ENCODE measurements at regions not wholly inside any gene's neighbourhood (a gene's known extent, or its start where the extent isn't known, plus 50 kb on each side); places are given as distances from the start of the nearest gene placed in this dataset.

DNA sequence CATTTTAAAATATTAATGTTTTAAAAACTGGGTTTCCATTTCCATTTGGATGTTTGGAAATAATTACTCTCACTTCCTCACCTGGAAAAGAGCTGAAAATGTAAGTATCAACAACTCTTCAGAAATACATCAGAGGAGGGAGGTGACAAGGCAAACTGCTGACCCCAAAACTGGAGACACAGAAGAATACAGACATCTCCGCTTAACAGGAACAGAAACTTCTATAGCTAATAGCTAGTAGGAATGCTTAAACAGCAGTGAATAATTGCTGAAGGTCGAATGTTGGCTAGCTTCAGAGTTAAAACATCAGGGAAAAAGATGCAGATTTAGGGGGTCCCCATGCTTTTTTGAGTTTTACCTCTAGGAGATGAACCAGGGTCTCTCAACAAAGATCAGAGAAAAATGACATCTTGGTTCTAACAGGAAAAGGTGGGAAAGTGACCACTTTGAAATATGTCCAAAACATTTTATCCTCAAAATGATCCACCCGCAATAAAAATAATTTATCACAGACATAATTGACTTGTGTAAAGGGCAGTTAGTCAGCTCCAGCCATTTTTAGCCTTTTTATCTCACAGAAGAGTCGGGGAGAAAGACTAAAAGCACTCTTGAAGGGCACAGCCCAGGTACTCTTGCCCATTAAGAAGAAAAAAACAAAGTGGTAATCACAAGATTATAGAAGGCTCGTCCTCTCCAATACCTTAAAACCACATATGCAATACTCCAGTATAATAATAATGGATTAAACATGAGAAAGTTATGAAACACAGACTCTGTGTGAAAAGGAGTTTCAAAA is 1474.9 kb downstream of the EFNA5 start:
- TF ChIP-seq, protein P1, sequence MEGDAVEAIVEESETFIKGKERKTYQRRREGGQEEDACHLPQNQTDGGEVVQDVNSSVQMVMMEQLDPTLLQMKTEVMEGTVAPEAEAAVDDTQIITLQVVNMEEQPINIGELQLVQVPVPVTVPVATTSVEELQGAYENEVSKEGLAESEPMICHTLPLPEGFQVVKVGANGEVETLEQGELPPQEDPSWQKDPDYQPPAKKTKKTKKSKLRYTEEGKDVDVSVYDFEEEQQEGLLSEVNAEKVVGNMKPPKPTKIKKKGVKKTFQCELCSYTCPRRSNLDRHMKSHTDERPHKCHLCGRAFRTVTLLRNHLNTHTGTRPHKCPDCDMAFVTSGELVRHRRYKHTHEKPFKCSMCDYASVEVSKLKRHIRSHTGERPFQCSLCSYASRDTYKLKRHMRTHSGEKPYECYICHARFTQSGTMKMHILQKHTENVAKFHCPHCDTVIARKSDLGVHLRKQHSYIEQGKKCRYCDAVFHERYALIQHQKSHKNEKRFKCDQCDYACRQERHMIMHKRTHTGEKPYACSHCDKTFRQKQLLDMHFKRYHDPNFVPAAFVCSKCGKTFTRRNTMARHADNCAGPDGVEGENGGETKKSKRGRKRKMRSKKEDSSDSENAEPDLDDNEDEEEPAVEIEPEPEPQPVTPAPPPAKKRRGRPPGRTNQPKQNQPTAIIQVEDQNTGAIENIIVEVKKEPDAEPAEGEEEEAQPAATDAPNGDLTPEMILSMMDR (IDR thresholded peaks at IDR 0.05), result no peak
- intact Hi-C loops (cut with DNase I), result no loop called here
- DNase-seq (no peak), ATAC-seq (no peak)
- Histone ChIP-seq H3K4me3 (no peak overlapping the region), H3K27me3 (no peaks in the 10 kb centered on the region), H3K36me3 (no peaks in the 10 kb centered on the region), H3K27ac (no peak overlapping the region), H3K9me3 (no peaks in the 10 kb centered on the region), H3K4me1 (no peaks in the 10 kb centered on the region)

DNA sequence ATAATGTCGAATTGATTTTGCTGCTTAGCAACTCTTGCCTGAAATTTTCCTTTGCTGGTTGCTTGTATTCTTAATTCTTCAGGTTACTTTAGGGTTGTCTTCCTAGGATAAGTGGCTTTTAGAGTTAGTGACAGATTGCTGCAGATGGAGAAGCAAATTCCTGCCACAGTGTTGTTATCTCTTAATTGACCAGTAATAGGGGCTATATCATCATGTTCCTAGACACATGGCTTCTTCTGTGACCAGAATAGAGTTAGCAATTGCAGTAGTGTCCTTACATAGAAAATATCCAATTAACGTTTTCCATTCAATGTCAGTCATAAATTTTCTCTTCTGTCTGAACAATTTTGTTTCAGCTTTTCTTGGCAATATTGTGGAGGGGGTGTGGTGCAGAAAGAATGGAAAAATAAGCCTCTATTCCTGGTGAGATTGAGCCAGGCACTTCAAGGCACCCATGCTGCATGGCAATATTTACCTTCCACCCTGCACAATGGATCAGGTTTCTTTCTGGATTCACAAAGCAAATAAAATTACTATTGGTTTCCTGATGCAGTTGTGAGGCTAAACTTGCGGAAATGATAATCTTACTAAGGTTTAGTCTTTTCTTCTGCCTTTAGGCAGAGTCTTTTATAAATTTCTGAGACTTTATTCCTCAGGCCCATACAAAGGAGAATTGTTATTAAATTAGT is 1481.5 kb downstream of the EFNA5 start:
- H3K4me3 ChIP-seq, result no peak overlapping the region
- no peak for DNase-seq
- no peak overlapping the region for H3K27ac ChIP-seq
- no peaks in the 10 kb centered on the region for H3K9me3 ChIP-seq
- intact Hi-C loops (cut with DNase I), result no loop called here
- no peak for ATAC-seq
- no peaks in the 10 kb centered on the region for H3K36me3 ChIP-seq
- TF ChIP-seq, protein P1 (IDR thresholded peaks at IDR 0.05), result no peak
- H3K27me3 ChIP-seq, result no peaks in the 10 kb centered on the region
- no peaks in the 10 kb centered on the region for H3K4me1 ChIP-seq

DNA sequence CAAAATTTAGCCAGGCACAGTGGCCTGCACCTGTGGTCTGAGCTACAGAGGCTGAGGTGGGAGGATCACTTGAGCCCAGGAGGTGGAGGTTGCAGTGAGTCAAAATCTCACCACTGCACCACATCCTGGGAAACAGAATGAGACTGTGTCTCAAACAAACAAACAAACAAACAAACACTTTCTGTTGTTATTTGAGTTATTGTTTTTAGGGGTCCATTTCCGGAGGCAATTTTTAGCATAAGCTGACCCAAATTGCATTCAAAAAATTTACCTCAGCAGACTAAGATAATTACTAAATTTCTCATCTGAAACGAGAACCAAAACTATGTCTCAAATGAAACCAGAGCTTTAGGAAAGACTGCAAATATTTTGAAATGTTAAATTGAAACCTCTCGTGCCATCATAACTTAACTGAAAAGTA is 1485.1 kb downstream of the EFNA5 start:
- Histone ChIP-seq H3K27ac (no peak overlapping the region), H3K4me1 (no peaks in the 10 kb centered on the region), H3K4me3 (no peak overlapping the region), H3K9me3 (no peaks in the 10 kb centered on the region), H3K36me3 (no peaks in the 10 kb centered on the region), H3K27me3 (no peaks in the 10 kb centered on the region)
- ATAC-seq, result no peak
- TF ChIP-seq, protein P1 (IDR thresholded peaks at IDR 0.05), result no peak
- DNase-seq, result no peak
- intact Hi-C loops (cut with DNase I), result no loop called here

DNA sequence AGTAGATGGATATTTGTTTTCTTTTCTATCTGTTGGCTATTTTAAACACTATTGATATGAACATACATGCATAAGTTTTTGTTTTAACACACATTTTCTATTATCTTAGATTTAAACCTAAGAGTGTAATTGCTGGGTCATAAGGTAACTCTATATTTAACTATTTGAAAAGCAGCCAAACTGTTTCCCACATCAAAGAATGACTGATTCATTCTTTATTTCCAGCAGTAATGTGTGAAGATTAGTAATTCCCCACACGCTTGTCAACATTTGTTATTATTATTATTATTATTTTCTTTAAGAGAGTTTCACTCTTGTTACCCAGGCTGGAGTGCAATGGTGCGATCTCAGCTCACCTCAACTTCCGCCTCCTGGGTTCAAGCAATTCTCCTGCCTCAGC is 1495.8 kb downstream of the EFNA5 start:
- ATAC-seq, result no peak
- intact Hi-C loops (cut with DNase I), result no loop called here
- TF ChIP-seq, protein P1 (IDR thresholded peaks at IDR 0.05), result no peak
- DNase-seq, result no peak
- H3K27me3 ChIP-seq, result no peaks in the 10 kb centered on the region
- H3K4me1 ChIP-seq, result no peaks in the 10 kb centered on the region
- H3K27ac ChIP-seq, result no peak overlapping the region
- H3K36me3 ChIP-seq, result no peaks in the 10 kb centered on the region
- H3K4me3 ChIP-seq, result no peak overlapping the region
- H3K9me3 ChIP-seq, result no peaks in the 10 kb centered on the region

DNA sequence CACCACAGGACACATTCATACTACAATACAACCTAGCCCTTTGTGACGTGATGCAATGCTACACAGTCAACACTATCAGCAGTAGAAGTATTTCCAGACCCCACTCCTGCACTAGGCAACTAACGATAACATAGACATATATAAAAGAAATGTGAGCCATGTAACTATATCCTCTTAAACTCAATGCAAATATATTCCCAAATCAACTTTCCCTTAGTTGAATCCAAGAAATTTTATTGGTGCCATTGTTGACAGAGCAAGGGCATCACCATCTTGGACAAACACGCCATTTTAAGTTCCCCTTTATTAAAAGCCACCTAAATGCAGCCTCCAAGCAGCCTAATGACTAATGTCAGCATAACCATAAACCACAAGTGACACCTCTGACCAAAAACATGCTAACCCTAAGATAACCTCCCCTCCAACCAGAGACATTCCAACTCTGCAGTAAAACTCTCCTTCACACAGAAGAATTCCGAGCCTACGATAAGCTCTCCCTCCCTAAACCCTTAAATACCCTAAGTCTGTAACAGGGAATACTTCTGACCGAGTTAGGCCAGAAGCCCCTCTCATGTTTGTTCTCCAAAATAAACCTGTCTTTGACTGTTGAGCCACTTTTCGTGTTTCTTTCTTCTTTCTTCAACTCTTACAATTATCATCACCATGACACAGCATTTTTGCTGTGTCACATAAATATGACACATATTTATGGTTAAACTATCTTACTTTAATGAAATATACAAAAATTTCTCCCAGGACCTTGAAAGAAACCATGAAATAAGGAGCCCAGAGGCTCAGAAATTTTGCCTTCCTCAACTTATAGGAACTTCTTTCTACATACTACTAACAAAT is 1497.8 kb downstream of the EFNA5 start:
- DNase-seq (no peak), ATAC-seq (no peak)
- Histone ChIP-seq H3K27me3 (no peaks in the 10 kb centered on the region), H3K36me3 (no peaks in the 10 kb centered on the region), H3K4me3 (no peak overlapping the region), H3K4me1 (no peaks in the 10 kb centered on the region), H3K9me3 (no peaks in the 10 kb centered on the region), H3K27ac (no peak overlapping the region)
- intact Hi-C loops (cut with DNase I), result no loop called here
- TF ChIP-seq, protein P1 (IDR thresholded peaks at IDR 0.05), result no peak
